Lower lobe of right lung (tissue), 2 donors: ENCODE measurements at regions not wholly inside any gene's neighbourhood (a gene's known extent, or its start where the extent isn't known, plus 50 kb on each side); places are given as distances from the start of the nearest gene placed in this dataset.

Experiments used
- ATAC-seq, 2 donors: fragments of 200-7000 bp; cut with Tn5 transposase; one replicate each; pipeline ENCODE4 v1.9.1; 2020 to 2022; ENCODE audit warnings: mild to moderate bottlenecking in 2 of 2, moderate library complexity in 2 of 2
- DNase-seq: peaks from one replicate; pipeline ENCODE4 v3.0.0-alpha.2; 2020
- H3K27ac ChIP-seq: fragments of 200-600 bp; one replicate; pipeline ENCODE4 v1.8.0; 2022
- H3K27me3 ChIP-seq: fragments of 200-600 bp; one replicate; pipeline ENCODE4 v1.8.0; 2022; ENCODE audit warnings: low read depth
- H3K36me3 ChIP-seq: fragments of 200-600 bp; one replicate; pipeline ENCODE4 v1.8.0; 2022; ENCODE audit warnings: mild to moderate bottlenecking
- H3K4me1 ChIP-seq: fragments of 200-600 bp; one replicate; pipeline ENCODE4 v1.8.0; 2022
- H3K4me3 ChIP-seq: fragments of 200-600 bp; one replicate; pipeline ENCODE4 v1.8.0; 2022; ENCODE audit warnings: mild to moderate bottlenecking
- H3K9me3 ChIP-seq: fragments of 200-600 bp; one replicate; pipeline ENCODE4 v1.8.0; 2022
- CTCF ChIP-seq: fragments of 200-600 bp; IDR thresholded peaks from one replicate; pipeline ENCODE4 v1.8.0; 2022; ENCODE audit warnings: antibody characterized with exemption, mild to moderate bottlenecking
- intact Hi-C: fragments of 100-400 bp; cut with DNase I; formaldehyde crosslinking; loops from one replicate; pipeline ENCODE4 v1.11.0; 2022
- donor health status: DM: no; HTN: yes; CAD: no; lungs with severe emphysema.

GRCh38 chr11:33944345-33944692, 52.4 kb upstream of the LMO2 start:
- TF ChIP-seq CTCF: no peak
- no peaks in the 10 kb centered on the region for H3K27me3 ChIP-seq
- no peaks in the 10 kb centered on the region for H3K9me3 ChIP-seq
- no peak for ATAC-seq
- H3K27ac ChIP-seq: no peak overlapping the region
- no peaks in the 10 kb centered on the region for H3K36me3 ChIP-seq
- H3K4me3 ChIP-seq: no peak overlapping the region
- DNase-seq: no peak
- peaks cover 23% of the 10 kb centered on the region for H3K4me1 ChIP-seq
- intact Hi-C loops: no loop called here

GRCh38 chr11:33942954-33943353, 51.1 kb upstream of the LMO2 start:
- no peak for ATAC-seq
- intact Hi-C loops: no loop called here

GRCh38 chr11:33941637-33942160, 49.8 kb upstream of the LMO2 start:
- no peak for TF ChIP-seq CTCF
- Histone ChIP-seq H3K36me3 (no peaks in the 10 kb centered on the region), H3K4me1 (peaks cover 38% of the 10 kb centered on the region), H3K9me3 (no peaks in the 10 kb centered on the region), H3K27me3 (no peaks in the 10 kb centered on the region), H3K27ac (peak overlapping the region; percentile 20), H3K4me3 (no peak overlapping the region)
- DNase-seq (no peak), ATAC-seq (peak; percentile 45 to 54)
- intact Hi-C loops: no loop called here

More at GRCh38 chr11:33942954-33943353, 51.1 kb upstream of the LMO2 start:
- H3K4me1 ChIP-seq: peaks cover 27% of the 10 kb centered on the region
- no peak for DNase-seq
- no peak overlapping the region for H3K27ac ChIP-seq
- no peaks in the 10 kb centered on the region for H3K27me3 ChIP-seq
- H3K9me3 ChIP-seq: no peaks in the 10 kb centered on the region
- TF ChIP-seq CTCF: no peak
- no peaks in the 10 kb centered on the region for H3K36me3 ChIP-seq
- H3K4me3 ChIP-seq: no peak overlapping the region
